GM18499 (cell line): ENCODE measurements at regions not wholly inside any gene's neighbourhood (a gene's known extent, or its start where the extent isn't known, plus 50 kb on each side); places are given as distances from the start of the nearest gene placed in this dataset.
"Not testable (repeated sequence)": the region's sequence is repeated elsewhere in the genome, so short reads cannot be mapped to it uniquely, and the experiment has no call there.

Source experiments
- ATAC-seq: cut with Tn5 transposase; IDR thresholded peaks from one replicate; pipeline ENCODE4 v1.9.1; 2021; ENCODE audit warnings: moderate number of reproducible peaks; ENCODE audit not compliant: insufficient read depth, unreplicated experiment

DNA sequence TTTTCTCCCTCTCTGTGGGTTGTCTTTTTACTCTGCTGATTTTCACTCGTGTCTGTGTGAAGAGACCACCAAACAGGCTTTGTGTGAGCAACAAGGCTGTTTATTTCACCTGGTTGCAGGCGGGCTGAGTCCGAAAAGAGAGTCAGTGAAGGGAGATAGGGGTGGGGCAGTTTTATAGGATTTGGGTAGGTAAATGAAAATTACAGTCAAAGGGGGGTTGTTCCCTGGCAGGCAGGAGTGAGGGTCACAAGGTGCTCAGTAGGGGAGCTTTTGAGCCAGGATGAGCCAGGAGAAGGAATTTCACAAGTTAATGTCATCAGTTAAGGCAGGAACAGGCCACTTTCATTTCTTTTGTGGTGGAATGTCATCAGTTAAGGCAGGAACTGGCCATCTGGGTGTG, 729.6 kb downstream of the TRHDE start:
- not testable (repeated sequence) for ATAC-seq

- ATAC-seq, result not testable (repeated sequence)
These were observed 730.3 kb downstream of the TRHDE start for GRCh38 chr12:73002504-73002903.

DNA sequence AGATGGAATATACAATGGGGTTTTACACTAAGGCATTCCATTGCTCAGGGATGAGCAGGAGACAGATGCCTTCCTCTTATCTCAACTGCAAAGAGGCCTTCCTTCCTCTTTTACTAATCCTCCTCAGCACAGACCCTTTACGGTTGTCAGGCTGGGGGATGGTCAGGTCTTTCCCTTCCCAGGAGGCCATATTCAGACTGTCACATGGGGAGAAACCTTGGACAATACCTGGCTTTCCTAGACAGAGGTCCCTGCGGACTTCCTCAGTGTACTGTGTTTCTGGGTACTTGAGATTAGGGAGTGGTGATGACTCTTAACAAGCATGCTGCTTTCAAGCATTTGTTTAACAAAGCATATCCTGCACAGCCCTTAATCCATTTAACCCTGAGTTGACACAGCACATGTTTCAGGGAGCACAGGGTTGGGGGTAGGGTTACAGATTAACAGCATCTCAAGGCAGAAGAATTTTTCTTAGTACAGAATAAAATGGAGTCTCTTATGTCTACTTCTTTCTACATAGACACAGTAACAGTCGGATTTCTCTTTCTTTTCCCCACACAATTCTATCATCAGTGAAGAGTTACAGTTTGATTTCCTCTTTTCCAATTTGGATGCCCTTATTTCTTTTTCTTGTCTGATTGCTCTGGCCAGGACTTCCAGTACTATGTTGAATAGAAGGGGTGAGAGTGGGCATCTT, 737.1 kb downstream of the TRHDE start:
- ATAC-seq, result not testable (repeated sequence)

GRCh38 chr12:73017981-73018380, 745.8 kb downstream of the TRHDE start:
- ATAC-seq, result no peak

GRCh38 chr12:73053893-73054292, 781.7 kb downstream of the TRHDE start:
- ATAC-seq, result no peak

GRCh38 chr12:73057428-73057827, 785.3 kb downstream of the TRHDE start:
- no peak for ATAC-seq

DNA sequence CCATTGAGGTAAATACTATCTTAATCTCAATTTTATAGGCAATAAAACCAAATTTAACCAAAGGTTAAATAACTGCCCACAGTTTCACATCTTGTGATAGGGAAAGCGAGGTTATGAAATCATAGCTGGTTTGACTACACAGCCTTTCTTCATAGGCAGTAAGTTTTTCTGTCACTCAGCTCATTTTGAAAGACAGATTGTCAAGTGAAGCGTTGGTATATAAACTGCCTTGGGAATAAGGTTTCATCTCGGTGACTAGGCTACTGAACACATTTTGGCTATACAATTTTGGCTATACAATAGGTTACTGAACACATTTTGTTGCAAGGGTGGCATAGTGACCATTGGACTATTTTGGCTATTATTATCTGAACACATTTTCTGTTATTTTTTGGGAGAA, 793.7 kb downstream of the TRHDE start:
- no peak for ATAC-seq

GRCh38 chr12:73067616-73068015, 795.4 kb downstream of the TRHDE start:
- ATAC-seq, result no peak

DNA sequence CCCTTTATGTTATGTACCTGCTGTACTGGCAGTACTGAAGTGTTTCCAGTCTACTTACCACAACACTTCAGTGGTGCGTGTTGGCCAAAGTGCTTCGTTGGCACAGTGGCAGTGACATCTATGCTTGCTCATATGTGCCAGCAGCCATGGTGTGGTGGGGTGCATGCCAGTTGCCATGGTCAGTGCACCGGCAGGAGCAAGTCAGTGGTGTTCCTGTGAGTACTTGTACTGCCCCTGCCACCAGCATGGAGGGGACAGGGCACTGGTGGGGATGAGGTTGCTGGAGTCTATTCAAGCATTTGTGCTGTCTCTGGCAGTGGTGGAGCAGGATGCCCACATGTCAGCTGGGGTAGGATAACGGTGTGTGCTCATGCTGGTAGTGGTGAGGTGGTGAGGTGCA, 800.0 kb downstream of the TRHDE start:
- ATAC-seq, result no peak

DNA sequence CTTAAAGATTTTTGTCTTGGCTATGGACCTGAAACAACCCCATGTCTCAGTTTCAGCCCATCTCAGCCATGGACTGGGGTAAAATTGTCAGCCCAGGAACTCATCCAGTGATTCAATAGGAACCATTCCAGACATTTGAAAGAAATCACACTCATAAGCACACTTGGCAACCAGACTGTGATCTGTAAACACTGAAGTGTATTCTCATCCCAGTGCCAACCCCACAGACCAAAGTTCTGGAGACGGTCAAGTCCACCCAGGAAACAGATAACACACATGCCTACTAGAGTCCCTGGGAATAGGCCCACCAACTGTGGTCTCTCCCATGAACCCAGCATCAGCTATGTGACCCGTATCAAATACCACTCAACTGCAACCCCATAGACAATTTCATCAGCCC, 804.6 kb downstream of the TRHDE start:
- ATAC-seq, result no peak

GRCh38 chr12:73083736-73084135, 811.6 kb downstream of the TRHDE start:
- no peak for ATAC-seq

GRCh38 chr12:73106296-73106695, 834.1 kb downstream of the TRHDE start:
- ATAC-seq, result no peak

DNA sequence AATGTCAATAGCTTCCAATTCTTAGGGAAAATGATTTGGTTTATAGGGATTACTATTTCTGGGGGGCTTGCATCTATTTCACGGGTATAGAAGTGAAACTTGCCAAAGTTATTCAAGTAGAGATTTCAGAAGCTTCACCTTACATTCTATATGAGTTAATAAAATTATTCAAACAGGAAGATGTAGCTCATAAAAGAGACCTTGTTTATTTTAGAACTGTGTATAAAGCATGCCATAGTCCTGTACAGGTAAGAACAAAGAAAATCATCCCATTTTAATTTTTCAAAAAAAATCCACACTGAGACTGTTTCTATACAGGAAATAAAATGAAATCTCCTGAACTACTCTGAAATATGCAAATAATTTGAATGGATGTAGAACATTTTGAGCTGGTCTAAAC, 834.7 kb downstream of the TRHDE start:
- no peak for ATAC-seq

- no peak for ATAC-seq
These were observed 838.6 kb downstream of the TRHDE start for GRCh38 chr12:73110816-73111215.

DNA sequence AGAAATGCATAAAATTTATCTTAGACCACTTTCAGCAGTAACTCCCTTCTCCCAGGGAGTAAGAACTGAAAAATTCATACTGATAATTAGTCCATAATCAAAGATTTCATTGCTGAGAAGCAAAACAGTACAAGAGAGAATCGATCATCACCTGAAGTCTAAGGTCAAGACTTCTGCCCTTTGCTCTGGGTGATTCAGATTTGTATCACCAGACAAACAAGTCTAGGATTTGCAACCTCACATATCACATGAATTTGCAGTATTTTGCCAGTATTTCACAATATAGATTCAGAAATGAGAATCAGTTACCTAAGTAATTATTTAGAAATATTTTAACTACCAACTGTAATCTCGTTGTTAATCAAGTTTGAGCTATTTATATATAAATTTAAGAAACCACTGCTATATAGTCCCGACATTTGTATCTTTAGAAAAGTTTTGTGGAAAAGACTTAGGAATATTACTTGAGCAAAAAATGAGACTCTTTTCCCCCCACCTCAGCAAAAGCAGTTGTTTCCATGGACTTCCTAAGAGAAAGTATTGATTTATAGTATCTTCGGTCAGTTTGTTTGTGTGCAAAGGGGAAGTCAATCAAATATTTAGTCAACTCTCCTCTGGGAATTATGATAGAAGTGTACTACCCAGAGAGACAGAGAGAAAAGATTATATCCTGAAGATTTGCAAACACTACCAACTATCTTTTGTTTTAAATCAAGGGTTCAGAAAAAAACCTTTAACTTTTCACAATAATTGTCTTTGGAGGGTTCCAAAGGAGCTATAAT, 840.1 kb downstream of the TRHDE start:
- ATAC-seq, result no peak

GRCh38 chr12:73124480-73124879, 852.3 kb downstream of the TRHDE start:
- no peak for ATAC-seq

DNA sequence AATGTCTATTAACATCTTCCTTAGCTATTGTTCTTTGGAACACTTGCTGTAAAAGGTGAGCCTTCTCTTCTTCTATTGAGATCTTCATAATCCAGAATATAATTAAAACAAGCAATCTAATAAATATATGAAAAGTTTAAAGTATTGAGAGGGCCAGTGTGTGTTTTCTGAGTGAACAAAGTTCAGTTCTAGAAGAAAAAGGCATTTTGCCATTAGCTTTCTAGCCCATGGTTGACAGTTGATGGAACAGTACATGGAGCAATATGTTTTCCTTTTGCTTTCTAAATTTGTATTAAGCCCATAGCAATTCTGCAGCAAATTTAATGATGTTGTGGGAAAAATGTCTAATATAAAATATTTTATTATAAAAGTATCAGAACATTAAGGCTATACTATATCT, 853.0 kb downstream of the TRHDE start:
- ATAC-seq, result no peak

- no peak for ATAC-seq
These were observed 864.2 kb downstream of the TRHDE start for GRCh38 chr12:73136386-73136785.

DNA sequence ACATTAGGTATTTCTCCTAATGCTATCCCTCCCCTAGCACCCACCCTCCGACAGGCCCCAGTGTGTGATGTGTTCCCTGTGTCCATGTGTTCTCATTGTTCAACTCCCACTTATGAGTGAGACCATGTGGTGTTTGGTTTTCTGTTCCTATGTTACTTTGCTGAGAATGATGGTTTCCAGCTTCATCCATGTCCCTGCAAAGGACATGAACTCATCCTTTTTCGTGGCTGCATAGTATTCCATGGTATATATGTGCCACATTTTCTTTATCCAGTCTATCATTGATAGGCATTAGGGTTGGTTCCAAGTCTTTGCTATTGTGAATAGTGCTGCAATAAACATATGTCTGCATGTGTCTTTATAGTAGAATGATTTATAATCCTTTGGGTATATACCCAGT, 867.5 kb downstream of the TRHDE start:
- not testable (repeated sequence) for ATAC-seq

GRCh38 chr12:73158341-73158740, 886.2 kb downstream of the TRHDE start:
- no peak for ATAC-seq

- ATAC-seq, result no peak
These were observed 887.8 kb downstream of the TRHDE start for GRCh38 chr12:73159954-73160353.

- ATAC-seq, result no peak
These were observed 889.8 kb downstream of the TRHDE start for GRCh38 chr12:73161970-73162369.
